Fibroblast of gingiva (primary cell): ENCODE measurements at regions not wholly inside any gene's neighbourhood (a gene's known extent, or its start where the extent isn't known, plus 50 kb on each side); places are given as distances from the start of the nearest gene placed in this dataset.

Source experiments
- DNase-seq: peaks from one replicate; pipeline ENCODE4 v3.0.0-alpha.2; 2011; ENCODE audit warnings: low read depth

GRCh38 chr20:11581271-11581670 is 336.4 kb upstream of the BTBD3 start:
- no peak for DNase-seq

GRCh38 chr20:11582060-11582459 is 335.6 kb upstream of the BTBD3 start:
- peak; percentile 6 for DNase-seq

- peak; percentile 3 for DNase-seq
Measured at GRCh38 chr20:11585752-11586352, 331.8 kb upstream of the BTBD3 start.

- DNase-seq: no peak
Measured at GRCh38 chr20:11588875-11589274, 328.8 kb upstream of the BTBD3 start.

- DNase-seq: no peak
Measured at GRCh38 chr20:11591965-11592364, 325.7 kb upstream of the BTBD3 start.

GRCh38 chr20:11604339-11604738 is 313.4 kb upstream of the BTBD3 start:
- no peak for DNase-seq

GRCh38 chr20:11607047-11607446 is 310.6 kb upstream of the BTBD3 start:
- DNase-seq: no peak

- no peak for DNase-seq
Measured at GRCh38 chr20:11608736-11609135, 309.0 kb upstream of the BTBD3 start.

- DNase-seq: no peak
Measured at GRCh38 chr20:11624704-11625103, 293.0 kb upstream of the BTBD3 start.

GRCh38 chr20:11626551-11626950 is 291.1 kb upstream of the BTBD3 start:
- no peak for DNase-seq

GRCh38 chr20:11642866-11643265 is 274.8 kb upstream of the BTBD3 start:
- DNase-seq: no peak

- DNase-seq: no peak
Measured at GRCh38 chr20:11646359-11646758, 271.3 kb upstream of the BTBD3 start.

- no peak for DNase-seq
Measured at GRCh38 chr20:11650566-11650965, 267.1 kb upstream of the BTBD3 start.

GRCh38 chr20:11651138-11651537 is 266.6 kb upstream of the BTBD3 start:
- DNase-seq: peak; percentile 52

GRCh38 chr20:11651647-11652046 is 266.0 kb upstream of the BTBD3 start:
- DNase-seq: peak; percentile 1

- no peak for DNase-seq
Measured at GRCh38 chr20:11652128-11652527, 265.6 kb upstream of the BTBD3 start.

- no peak for DNase-seq
Measured at GRCh38 chr20:11654766-11655165, 262.9 kb upstream of the BTBD3 start.

GRCh38 chr20:11660673-11661072 is 257.0 kb upstream of the BTBD3 start:
- DNase-seq: no peak

GRCh38 chr20:11671015-11671511 is 246.6 kb upstream of the BTBD3 start:
- DNase-seq: no peak

GRCh38 chr20:11672959-11673358 is 244.7 kb upstream of the BTBD3 start:
- no peak for DNase-seq

GRCh38 chr20:11675920-11676629 is 241.6 kb upstream of the BTBD3 start:
- peak; percentile 22 for DNase-seq

GRCh38 chr20:11676630-11677287 is 240.9 kb upstream of the BTBD3 start:
- peak; percentile 38 for DNase-seq

- DNase-seq: no peak
Measured at GRCh38 chr20:11677428-11677827, 240.3 kb upstream of the BTBD3 start.
